Neural progenitor cell (in vitro differentiated cells): ENCODE measurements at regions not wholly inside any gene's neighbourhood (a gene's known extent, or its start where the extent isn't known, plus 50 kb on each side); places are given as distances from the start of the nearest gene placed in this dataset.
"Not testable (repeated sequence)": the region's sequence is repeated elsewhere in the genome, so short reads cannot be mapped to it uniquely, and the experiment has no call there.

Source experiments
- DNase-seq: peaks from one replicate; pipeline ENCODE4 v3.0.0-alpha.2; 2016; ENCODE audit warnings: low spot score
- H2AFZ ChIP-seq: fragments of 200-600 bp; sonication (generic); replicated peaks from 2 replicates; pipeline ENCODE4 v1.6.1; 2016; ENCODE audit warnings: antibody characterized with exemption
- H3F3A ChIP-seq: fragments of 200-600 bp; sonication (generic); 2 replicates; pipeline ENCODE4 v1.6.1; 2016; ENCODE audit warnings: antibody characterized with exemption, low read depth
- H3K27ac ChIP-seq: fragments of 200-600 bp; sonication (generic); 2 replicates; pipeline ENCODE4 v1.5.1; 2016; ENCODE audit warnings: mild to moderate bottlenecking
- H3K27me3 ChIP-seq: fragments of 200-600 bp; sonication (generic); 2 replicates; pipeline ENCODE4 v1.6.1; 2016; ENCODE audit warnings: mild to moderate bottlenecking, moderate library complexity
- H3K36me3 ChIP-seq: fragments of 200-600 bp; sonication (generic); 2 replicates; pipeline ENCODE4 v1.5.1; 2016
- H3K4me1 ChIP-seq: fragments of 200-600 bp; sonication (generic); 2 replicates; pipeline ENCODE4 v1.6.1; 2016; ENCODE audit warnings: mixed run types
- H3K4me2 ChIP-seq: fragments of 200-600 bp; sonication (generic); 2 replicates; pipeline ENCODE4 v1.6.1; 2016
- H3K4me3 ChIP-seq: fragments of 200-600 bp; sonication (generic); 2 replicates; pipeline ENCODE4 v1.5.1; 2016
- H3K79me2 ChIP-seq: fragments of 200-600 bp; sonication (generic); 2 replicates; pipeline ENCODE4 v1.6.1; 2016; ENCODE audit warnings: low read depth
- H3K9ac ChIP-seq: fragments of 200-600 bp; sonication (generic); 2 replicates; pipeline ENCODE4 v1.6.1; 2016
- H3K9me3 ChIP-seq: fragments of 200-600 bp; sonication (generic); 2 replicates; pipeline ENCODE4 v1.5.1; 2016; ENCODE audit warnings: low read depth
- H4K20me1 ChIP-seq: fragments of 200-600 bp; sonication (generic); 2 replicates; pipeline ENCODE4 v1.6.1; 2016; ENCODE audit warnings: low read depth
- H3K27ac Mint-ChIP-seq: 3 replicates; pipeline ENCODE4 v1.8.0; 2021; ENCODE audit warnings: mixed read lengths
- H3K27me3 Mint-ChIP-seq: 2 replicates; pipeline ENCODE4 v1.8.0; 2022; ENCODE audit warnings: low read depth, mild to moderate bottlenecking, inconsistent platforms, moderate library complexity, mixed read lengths; ENCODE audit not compliant: insufficient read depth
- H3K36me3 Mint-ChIP-seq: 3 replicates; pipeline ENCODE4 v1.8.0; 2021; ENCODE audit warnings: mixed read lengths
- H3K4me1 Mint-ChIP-seq: 3 replicates; pipeline ENCODE4 v1.8.0; 2021; ENCODE audit warnings: mixed read lengths
- H3K4me3 Mint-ChIP-seq: 3 replicates; pipeline ENCODE4 v1.8.0; 2021; ENCODE audit warnings: mild to moderate bottlenecking, moderate library complexity, mixed read lengths
- H3K9me3 Mint-ChIP-seq: 3 replicates; pipeline ENCODE4 v1.8.0; 2020; ENCODE audit warnings: mixed read lengths
- CTCF ChIP-seq: fragments of 200-600 bp; sonication (generic); IDR thresholded peaks from 2 replicates; pipeline ENCODE4 v1.5.1; 2017; ENCODE audit warnings: antibody characterized with exemption, mild to moderate bottlenecking
- EZH2 ChIP-seq: fragments of 200-600 bp; sonication (generic); IDR thresholded peaks from 2 replicates; pipeline ENCODE4 v1.6.1; 2017; ENCODE audit warnings: antibody characterized with exemption, mild to moderate bottlenecking, moderate library complexity
- EZH2phosphoT487 ChIP-seq: fragments of 200-600 bp; sonication (generic); IDR thresholded peaks from 2 replicates; pipeline ENCODE4 v1.6.1; 2017; ENCODE audit warnings: antibody characterized with exemption

DNA sequence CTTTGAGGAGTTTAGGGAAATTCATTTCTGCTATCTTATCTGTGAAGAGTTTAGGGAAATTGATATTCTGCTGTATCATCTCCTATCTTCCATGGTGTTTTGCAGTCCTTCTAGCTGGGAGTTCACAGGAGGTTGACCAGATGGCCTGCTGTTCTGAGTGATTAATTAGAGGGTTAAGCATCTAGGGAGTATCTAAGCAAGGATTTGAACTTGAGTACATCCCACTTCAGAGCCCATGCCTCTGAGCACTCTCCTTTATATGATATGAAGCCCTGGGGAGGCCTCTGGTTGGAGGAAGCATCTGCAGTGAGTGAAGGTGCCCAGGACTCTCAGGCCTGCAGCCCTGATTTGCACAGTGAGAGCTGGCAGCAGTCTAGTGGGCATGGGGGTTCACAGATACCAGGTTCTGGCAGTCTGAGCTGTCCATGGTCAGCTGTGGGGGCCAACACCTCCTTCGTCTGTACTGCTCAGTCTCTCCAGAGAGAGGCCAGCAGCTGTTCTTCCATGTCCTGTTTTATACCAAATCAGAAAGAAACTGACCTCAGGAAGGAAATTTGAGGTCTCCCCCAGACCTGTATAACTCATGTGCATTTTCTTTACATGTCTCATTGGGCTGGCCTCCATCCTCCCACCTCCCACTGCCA is 156.9 kb downstream of the PLCE1 start:
- Histone ChIP-seq H2AFZ (no peak overlapping the region), H3K27ac (no peak overlapping the region), H3K79me2 (no peaks in the 10 kb centered on the region), H3F3A (no peaks in the 10 kb centered on the region), H3K4me3 (no peak overlapping the region), H3K4me1 (peaks cover 6% of the 10 kb centered on the region), H3K36me3 (no peaks in the 10 kb centered on the region), H4K20me1 (no peaks in the 10 kb centered on the region), H3K9ac (no peak overlapping the region), H3K27me3 (no peaks in the 10 kb centered on the region), H3K4me2 (no peak overlapping the region), H3K9me3 (no peaks in the 10 kb centered on the region)
- no peak for TF ChIP-seq EZH2phosphoT487
- TF ChIP-seq CTCF, result no peak
- TF ChIP-seq EZH2, result no peak
- H3K27me3 Mint-ChIP-seq, result no peaks in the 10 kb centered on the region
- no peak for DNase-seq
- H3K4me3 Mint-ChIP-seq, result no peak overlapping the region
- H3K9me3 Mint-ChIP-seq, result no peaks in the 10 kb centered on the region
- H3K27ac Mint-ChIP-seq, result no peak overlapping the region
- H3K36me3 Mint-ChIP-seq, result no peaks in the 10 kb centered on the region
- H3K4me1 Mint-ChIP-seq, result no peaks in the 10 kb centered on the region

GRCh38 chr10:94155722-94156271 is 162.1 kb downstream of the PLCE1 start:
- no peak overlapping the region for H3K4me2 ChIP-seq
- no peak overlapping the region for H3K27ac ChIP-seq
- no peak for TF ChIP-seq CTCF
- TF ChIP-seq EZH2, result no peak
- TF ChIP-seq EZH2phosphoT487, result no peak
- peaks cover 2% of the 10 kb centered on the region for H3K27me3 Mint-ChIP-seq
- no peaks in the 10 kb centered on the region for H3K4me1 Mint-ChIP-seq
- no peaks in the 10 kb centered on the region for H3K36me3 ChIP-seq
- no peak for DNase-seq
- H3K9ac ChIP-seq, result no peak overlapping the region
- H2AFZ ChIP-seq, result no peak overlapping the region
- no peaks in the 10 kb centered on the region for H4K20me1 ChIP-seq
- no peaks in the 10 kb centered on the region for H3K4me1 ChIP-seq
- no peak overlapping the region for H3K4me3 ChIP-seq
- H3K27me3 ChIP-seq, result no peaks in the 10 kb centered on the region
- no peak overlapping the region for H3K27ac Mint-ChIP-seq
- no peaks in the 10 kb centered on the region for H3K9me3 ChIP-seq
- no peaks in the 10 kb centered on the region for H3K79me2 ChIP-seq
- H3F3A ChIP-seq, result no peaks in the 10 kb centered on the region
- no peak overlapping the region for H3K4me3 Mint-ChIP-seq
- no peaks in the 10 kb centered on the region for H3K36me3 Mint-ChIP-seq
- no peaks in the 10 kb centered on the region for H3K9me3 Mint-ChIP-seq

DNA sequence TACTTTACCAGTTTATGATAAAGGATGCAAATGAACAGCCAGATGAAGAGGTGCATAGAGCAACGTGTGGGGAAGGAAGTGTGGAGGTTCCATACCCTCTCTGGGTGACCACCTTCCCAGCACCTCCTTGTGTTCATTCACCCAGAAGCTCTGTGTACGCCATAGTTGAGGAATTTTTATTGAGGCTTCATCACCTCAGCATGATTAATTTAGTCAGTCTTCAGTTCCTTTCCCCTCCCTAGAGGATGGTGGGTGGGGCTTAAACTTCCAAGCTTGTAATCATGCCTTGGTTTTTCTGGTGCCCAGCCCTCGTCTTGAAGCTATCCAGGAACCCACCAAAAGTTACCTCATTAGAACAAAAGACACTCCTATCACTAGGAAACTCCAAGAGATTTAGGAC is 162.7 kb downstream of the PLCE1 start:
- Histone ChIP-seq H3K9ac (no peak overlapping the region), H4K20me1 (no peaks in the 10 kb centered on the region), H3K36me3 (no peaks in the 10 kb centered on the region), H3K79me2 (no peaks in the 10 kb centered on the region), H3K9me3 (no peaks in the 10 kb centered on the region), H3K27ac (no peak overlapping the region), H3K4me1 (no peaks in the 10 kb centered on the region), H2AFZ (no peak overlapping the region), H3F3A (no peaks in the 10 kb centered on the region), H3K4me3 (no peak overlapping the region), H3K27me3 (no peaks in the 10 kb centered on the region), H3K4me2 (no peak overlapping the region)
- Mint-ChIP-seq H3K9me3 (peaks cover 4% of the 10 kb centered on the region), H3K4me3 (no peak overlapping the region), H3K4me1 (no peaks in the 10 kb centered on the region), H3K36me3 (no peaks in the 10 kb centered on the region), H3K27ac (no peak overlapping the region), H3K27me3 (peaks cover 6% of the 10 kb centered on the region)
- TF ChIP-seq EZH2phosphoT487 (no peak), CTCF (no peak), EZH2 (no peak)
- no peak for DNase-seq

DNA sequence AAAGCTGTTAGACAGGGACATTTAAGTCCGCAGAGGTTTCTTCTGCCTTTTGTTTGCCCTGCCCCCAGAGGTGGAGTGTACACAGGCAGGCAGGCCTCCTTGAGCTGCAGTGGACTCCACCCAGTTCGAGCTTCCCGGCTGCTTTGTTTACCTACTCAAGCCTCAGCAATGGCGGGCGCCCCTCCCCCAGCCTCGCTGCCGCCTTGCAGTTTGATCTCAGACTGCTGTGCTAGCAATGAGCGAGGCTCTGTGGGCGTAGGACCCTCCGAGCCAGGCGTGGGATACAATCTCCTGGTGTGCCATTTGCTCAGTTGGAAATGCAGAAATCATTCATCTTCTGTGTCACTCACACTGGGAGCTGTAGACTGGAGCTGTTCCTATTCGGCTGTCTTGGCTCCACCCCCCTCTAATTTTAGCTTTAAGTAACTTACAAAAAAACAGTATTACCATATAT is 171.5 kb downstream of the PLCE1 start:
- H3K36me3 ChIP-seq, H3K79me2 ChIP-seq, H3K9ac ChIP-seq, H4K20me1 ChIP-seq, H3K4me3 ChIP-seq, H3K27ac Mint-ChIP-seq, H3K9me3 Mint-ChIP-seq, H3F3A ChIP-seq, DNase-seq, H3K4me1 ChIP-seq, H3K36me3 Mint-ChIP-seq, H3K4me2 ChIP-seq, H3K4me1 Mint-ChIP-seq, H3K27me3 Mint-ChIP-seq, H3K4me3 Mint-ChIP-seq, H3K27me3 ChIP-seq, H2AFZ ChIP-seq, H3K9me3 ChIP-seq, H3K27ac ChIP-seq: not testable (repeated sequence)
